ENCODE measurements at regions not wholly inside any gene's neighbourhood (a gene's known extent, or its start where the extent isn't known, plus 50 kb on each side); places are given as distances from the start of the nearest gene placed in this dataset.

DNA sequence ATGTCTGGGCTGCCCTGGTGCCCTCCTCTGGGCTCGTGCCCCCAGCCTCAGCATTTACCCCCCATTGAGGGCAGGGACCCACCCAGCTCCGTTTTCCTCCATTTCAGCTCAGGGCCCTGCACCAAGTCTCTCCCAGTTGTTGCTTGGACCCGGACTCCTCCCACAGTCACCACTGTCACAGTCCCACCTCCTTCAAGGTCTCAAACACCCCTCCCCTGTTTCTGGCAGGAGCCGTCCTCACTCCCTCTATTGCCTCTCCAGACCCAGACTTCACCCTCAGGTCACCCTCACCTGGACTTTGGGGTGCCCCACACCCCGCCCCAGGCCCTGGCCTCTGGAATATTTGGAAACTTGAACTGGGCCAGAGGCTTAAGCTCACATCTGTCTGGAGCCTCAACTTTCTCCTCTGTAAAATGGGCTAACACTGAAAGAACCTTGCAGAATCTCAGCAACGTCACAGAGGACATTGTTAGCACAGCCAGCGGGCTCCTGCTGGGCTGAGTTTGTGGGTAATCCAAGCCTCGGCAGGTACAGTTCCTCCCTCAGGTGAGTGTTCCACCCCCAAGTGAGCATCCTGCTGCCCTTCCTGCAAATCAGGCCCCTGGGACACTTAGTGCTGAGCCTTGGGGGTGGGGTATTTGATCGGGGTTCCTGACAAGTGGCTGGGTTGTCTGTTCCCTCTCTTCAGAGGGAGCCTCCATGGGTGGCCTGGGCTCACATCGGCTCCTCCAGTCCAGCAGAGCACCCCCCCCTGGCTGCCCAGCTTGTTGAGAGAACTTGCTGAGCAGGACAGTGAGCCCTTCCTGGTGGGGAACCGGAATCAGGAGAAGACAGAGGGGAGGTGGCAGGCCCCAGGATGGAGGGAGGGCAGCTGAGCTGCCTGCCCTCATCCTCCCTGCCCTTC lies 130.1 kb downstream of the C9orf50 start:
- TF ChIP-seq, protein P1, sequence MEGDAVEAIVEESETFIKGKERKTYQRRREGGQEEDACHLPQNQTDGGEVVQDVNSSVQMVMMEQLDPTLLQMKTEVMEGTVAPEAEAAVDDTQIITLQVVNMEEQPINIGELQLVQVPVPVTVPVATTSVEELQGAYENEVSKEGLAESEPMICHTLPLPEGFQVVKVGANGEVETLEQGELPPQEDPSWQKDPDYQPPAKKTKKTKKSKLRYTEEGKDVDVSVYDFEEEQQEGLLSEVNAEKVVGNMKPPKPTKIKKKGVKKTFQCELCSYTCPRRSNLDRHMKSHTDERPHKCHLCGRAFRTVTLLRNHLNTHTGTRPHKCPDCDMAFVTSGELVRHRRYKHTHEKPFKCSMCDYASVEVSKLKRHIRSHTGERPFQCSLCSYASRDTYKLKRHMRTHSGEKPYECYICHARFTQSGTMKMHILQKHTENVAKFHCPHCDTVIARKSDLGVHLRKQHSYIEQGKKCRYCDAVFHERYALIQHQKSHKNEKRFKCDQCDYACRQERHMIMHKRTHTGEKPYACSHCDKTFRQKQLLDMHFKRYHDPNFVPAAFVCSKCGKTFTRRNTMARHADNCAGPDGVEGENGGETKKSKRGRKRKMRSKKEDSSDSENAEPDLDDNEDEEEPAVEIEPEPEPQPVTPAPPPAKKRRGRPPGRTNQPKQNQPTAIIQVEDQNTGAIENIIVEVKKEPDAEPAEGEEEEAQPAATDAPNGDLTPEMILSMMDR (IDR thresholded peaks at IDR 0.05): no peak
- TF ChIP-seq POLR2A (IDR thresholded peaks at IDR 0.05): no peak
